ENCODE measurements at regions not wholly inside any gene's neighbourhood (a gene's known extent, or its start where the extent isn't known, plus 50 kb on each side); places are given as distances from the start of the nearest gene placed in this dataset.
A peak's percentile ranks its signal among the peaks of the same experiment; 100 is the strongest.
"Not testable (repeated sequence)": the region's sequence is repeated elsewhere in the genome, so short reads cannot be mapped to it uniquely, and the experiment has no call there.

DNA sequence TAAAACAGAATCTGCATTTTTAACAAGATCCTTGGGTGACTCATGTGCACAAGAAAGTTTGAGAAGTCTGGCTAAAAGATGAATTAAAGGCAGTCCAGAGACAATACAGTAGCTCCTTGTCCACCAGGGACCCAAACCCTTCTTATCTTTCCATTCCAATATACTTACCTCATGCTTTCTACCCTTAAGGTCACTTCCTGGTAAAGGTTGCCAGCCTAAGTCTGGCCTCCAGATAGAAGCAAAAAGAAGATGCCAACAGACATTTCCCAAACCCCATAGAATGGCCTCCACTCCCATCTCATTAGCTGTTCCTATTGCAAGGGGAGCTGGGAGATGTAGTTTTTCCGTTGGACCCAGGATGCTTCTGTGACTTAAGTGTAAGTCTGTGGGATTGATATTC is 101.4 kb upstream of the XYLT1 start:
- DNase-seq: no peak

- no peak for DNase-seq
These were observed 100.8 kb upstream of the XYLT1 start for GRCh38 chr16:17571499-17572093.

DNA sequence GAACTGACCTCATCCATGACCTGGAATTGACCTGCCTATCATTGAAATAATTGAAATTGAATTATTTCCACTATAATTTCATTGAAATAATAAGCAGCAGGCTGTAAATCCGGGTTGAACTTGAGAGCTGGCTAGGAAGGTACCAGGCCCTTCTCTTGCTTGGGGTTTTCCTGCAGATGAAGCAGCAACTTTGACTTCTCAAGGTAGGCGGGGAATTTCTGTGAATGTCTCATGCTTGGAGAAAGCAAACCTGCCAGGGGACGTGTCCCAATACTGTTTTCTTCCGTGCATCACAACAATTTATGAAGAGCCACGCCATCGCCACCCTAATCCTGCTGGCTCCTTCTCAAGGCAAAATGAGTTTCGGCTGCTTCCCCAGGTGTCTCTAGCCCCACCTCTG is 97.5 kb upstream of the XYLT1 start:
- no peak for DNase-seq

GRCh38 chr16:17567455-17567854 is 96.7 kb upstream of the XYLT1 start:
- DNase-seq: no peak

- DNase-seq: no peak
These were observed 96.1 kb upstream of the XYLT1 start for GRCh38 chr16:17566656-17567450.

DNA sequence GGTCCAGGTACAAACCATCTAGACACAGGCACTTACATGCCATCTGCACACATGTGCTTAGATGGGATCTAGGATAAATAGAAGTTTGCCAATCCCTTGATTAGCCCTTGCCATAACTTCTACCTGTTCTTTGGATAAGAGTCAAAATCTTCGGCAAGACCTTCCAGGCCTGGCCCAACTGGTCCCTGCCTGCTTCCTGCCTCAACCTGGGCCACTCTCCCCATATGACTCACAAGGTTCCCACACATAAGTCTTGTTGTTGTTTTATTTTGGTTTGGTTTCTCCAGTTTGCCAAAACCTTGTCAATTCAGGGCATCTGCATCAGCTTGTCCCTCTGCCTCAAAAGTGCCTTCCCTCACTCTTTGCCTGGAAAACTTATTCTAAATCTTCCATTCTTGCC is 95.3 kb upstream of the XYLT1 start:
- DNase-seq: no peak

- no peak for DNase-seq
These were observed 94.8 kb upstream of the XYLT1 start for GRCh38 chr16:17565605-17566004.

GRCh38 chr16:17564856-17565255 is 94.1 kb upstream of the XYLT1 start:
- no peak for DNase-seq

GRCh38 chr16:17563323-17564091 is 92.7 kb upstream of the XYLT1 start:
- DNase-seq: peak in 2 of 3 experiments; percentile 1 to 36

DNA sequence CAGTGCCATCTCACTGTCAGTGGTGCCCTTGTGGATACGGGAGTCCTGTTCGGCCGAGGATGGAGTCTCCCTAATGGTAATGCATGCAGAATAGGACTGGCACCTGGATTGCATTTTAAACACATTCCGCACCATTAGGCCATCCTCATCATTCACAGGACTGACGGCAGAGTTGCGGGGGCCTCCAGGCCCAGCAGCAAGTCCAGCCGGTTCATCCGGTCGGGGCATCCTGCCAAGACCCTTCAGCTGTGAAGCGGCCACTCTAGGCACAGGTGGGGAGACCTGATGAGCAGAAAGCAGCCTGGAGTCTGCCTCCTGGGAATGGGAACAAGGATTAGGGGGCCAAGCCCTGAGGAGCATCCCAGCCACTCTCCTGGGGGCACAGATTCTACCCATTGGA is 90.3 kb upstream of the XYLT1 start:
- no peak for DNase-seq

- no peak for DNase-seq
These were observed 89.8 kb upstream of the XYLT1 start for GRCh38 chr16:17560548-17560947.

DNA sequence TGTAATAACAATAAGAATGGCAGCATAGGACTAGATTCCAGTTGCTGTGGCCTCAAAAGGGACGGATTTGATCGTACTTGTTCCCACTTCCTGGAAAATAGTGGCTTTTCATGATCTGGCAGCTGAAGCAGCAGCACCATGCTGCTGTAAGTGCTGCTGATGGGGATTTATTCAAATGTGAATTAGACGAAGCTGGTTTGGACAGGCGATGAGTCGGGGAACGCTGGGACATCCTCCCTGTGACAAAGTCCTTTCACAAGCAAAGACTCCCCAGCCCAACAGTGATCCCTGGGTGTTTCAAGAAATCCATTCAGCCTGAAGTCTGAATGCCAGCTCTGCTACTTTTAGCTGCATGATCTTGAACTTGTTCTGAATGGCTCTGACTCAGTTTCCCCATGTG is 88.6 kb upstream of the XYLT1 start:
- no peak for DNase-seq

DNA sequence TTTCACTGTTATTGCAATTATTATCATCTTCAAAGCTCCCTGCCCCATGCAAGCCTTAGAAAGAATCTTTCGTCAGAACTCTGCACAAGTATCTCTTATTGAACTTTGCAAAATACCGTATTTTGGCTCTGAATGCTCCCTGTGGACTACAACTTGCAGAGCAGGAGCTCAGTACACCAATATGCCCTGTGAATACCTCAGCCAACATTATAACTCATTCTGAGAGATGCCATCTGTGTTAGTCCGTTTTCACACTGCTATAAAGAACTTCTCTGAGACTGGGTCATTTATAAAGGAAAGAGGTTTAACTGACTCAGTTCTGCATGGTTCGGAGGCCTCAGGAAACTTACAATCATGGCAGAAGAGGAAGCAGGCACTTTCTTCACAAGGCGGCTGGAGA is 87.2 kb upstream of the XYLT1 start:
- no peak for DNase-seq

- no peak for DNase-seq
These were observed 86.7 kb upstream of the XYLT1 start for GRCh38 chr16:17557480-17557879.

DNA sequence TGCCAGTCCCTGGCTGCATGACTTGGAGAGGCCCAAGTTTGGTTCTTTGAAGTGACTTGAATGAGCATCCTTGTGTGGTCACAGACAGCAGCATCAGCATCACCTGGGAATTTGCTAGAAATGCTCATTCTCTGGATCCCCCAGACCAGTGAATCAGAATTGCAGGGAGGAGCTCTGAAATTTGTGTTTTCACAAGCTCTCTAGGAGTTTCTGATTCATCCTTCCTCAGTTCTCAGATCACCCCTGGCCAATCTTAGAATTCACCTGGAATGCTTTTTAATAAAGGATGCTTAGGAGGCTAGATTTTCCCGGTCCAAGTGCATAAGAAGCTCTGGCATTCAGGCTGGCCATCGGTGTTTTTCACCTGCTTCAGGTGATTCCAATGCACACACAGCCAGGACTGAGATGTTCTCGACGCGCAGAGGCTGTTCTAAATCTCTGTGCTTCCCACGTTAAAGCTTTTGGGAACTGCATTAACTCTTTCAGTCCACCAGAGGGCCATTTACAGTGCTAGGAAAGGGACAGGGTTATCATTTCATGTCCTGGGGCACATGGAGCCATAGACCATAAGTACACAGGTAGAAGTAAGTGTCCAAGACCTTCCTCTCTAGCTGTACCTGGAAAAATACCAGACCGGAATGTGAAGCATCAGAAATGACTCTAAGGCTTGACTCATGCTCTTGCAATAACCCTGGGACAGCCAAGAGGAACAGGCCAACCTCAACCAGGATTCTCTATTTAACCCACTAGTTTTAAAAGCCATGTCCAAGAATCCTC is 85.7 kb upstream of the XYLT1 start:
- peak in 2 of 3 experiments; percentile 2 to 19 for DNase-seq

DNA sequence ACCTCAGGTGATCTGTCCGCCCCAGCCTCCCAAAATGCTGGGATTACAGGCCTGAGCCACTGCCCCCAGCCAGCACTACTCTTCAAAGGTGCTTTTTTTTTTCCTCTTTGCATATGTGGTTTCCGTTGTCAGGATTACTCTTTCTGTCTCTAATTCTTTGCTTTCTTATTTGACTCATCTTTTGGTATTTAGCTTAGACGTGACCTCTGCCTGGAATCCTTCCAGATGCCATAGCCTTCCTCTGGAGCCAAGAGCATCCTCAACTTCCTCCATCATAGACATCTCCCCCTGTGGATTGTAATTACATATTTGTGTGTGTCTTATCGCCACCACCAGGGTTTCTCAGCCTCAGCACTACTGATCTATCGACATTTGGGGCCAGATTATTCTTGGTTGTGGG is 84.4 kb upstream of the XYLT1 start:
- no peak for DNase-seq

DNA sequence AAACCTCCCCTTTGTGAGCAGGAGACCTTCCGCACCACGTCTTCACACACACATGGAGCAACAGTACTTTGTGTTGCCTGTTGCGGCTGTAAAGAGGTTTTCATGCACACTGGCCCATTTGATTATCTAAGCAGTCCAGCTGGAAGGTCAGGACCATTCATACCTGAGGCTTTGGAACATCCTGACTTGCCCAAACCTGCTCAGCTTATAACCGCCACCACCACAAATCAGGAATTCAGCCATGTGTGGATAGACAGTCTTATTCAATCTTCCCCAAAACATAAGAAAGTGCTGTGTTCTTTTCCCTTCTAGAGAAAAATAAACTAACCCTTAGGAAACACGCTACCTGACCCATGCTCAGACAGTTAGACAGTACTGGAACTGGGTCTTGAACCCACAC is 81.6 kb upstream of the XYLT1 start:
- DNase-seq: no peak

- DNase-seq: not testable (repeated sequence)
These were observed 80.9 kb upstream of the XYLT1 start for GRCh38 chr16:17551682-17552081.

DNA sequence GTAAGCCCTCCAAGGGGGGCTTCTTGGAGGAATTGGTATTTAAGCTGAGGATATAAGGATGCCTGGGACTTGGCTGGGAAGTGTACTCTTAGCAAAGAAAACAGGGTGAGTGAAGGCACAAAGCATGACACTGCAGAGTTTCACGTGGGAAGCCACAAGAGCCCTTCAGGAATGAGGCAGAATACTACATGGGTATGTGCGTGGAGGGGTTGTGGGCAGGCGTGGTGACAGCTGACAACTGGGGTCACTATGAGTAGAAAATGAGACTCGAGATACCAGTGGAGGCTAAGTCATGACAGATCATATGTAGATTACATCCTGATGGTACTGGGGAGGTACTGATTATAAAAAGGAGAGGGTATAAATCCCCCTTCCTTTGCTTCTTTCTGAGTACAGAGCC is 78.1 kb upstream of the XYLT1 start:
- DNase-seq: no peak

DNA sequence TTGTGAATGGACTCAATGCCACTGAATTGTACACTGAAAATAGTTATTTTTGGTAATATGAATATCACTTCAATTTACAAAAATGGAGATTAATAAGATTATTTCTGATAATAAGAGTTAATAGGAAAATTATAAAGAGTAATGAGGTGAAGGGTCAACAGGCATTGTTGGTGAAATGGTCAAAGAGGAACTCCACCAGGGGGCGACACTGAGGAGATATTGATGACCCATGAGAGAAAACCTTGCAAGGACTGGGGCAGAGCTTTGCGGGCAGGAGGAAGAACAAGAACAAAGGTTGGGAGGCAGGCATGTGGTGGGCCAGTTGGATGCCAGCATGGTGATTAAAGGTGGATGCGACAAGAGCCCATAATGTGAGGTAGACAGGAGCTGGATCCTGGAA is 74.0 kb upstream of the XYLT1 start:
- peak in 1 of 3 experiments; percentile 1 for DNase-seq

DNA sequence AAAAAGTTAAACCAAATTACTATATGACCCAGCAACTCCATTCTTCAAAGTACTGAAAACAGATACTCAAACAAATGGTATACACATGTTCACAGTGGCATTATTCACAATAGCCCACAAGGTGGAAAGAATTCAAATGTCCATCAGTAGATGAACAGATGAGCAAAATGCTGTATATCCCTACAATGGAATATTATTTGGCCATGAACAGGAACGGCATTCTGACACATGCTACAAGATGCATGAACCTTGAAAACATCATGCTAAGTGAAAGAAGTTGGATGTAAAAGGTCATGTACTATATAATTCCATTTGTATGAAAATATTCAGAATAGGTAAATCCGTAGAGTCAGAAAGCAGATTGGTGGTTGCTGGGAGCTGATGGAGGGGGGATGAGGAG is 73.5 kb upstream of the XYLT1 start:
- no peak for DNase-seq

DNA sequence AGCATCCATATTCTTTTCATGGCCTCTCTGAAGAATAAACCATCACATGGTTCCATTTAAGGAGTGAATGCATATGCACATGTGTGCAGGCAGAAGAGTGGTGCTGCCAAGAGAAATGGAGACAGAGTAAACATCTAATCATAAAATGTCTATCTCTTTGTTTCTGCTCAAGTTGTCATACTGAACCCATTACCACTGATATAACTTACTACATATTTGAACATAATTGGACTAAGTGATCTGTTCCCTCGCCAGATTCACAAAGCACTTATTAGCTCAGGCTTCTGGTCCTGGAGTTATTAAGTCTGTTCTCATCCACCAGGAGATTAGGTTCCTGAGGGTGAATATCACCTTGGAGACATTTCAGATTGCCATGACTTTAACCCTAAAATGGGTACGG is 72.3 kb upstream of the XYLT1 start:
- no peak for DNase-seq

- no peak for DNase-seq
These were observed 70.6 kb upstream of the XYLT1 start for GRCh38 chr16:17541324-17541723.

Data from NCI-H1417 (cell line).